Medulla oblongata (tissue), 1 donor: ENCODE measurements at regions not wholly inside any gene's neighbourhood (a gene's known extent, or its start where the extent isn't known, plus 50 kb on each side); places are given as distances from the start of the nearest gene placed in this dataset.
"Not testable (repeated sequence)": the region's sequence is repeated elsewhere in the genome, so short reads cannot be mapped to it uniquely, and the experiment has no call there.

Experiments
- DNase-seq: peaks from one replicate; pipeline ENCODE4 v3.0.0-alpha.2; 2015; ENCODE audit errors: extremely low spot score

GRCh38 chr3:106072596-106072995, 203.8 kb upstream of the CBLB start:
- not testable (repeated sequence) for DNase-seq

- not testable (repeated sequence) for DNase-seq
Measured at GRCh38 chr3:106073806-106074205, 205.0 kb upstream of the CBLB start.

GRCh38 chr3:106075731-106076130, 206.9 kb upstream of the CBLB start:
- not testable (repeated sequence) for DNase-seq

- no peak for DNase-seq
Measured at GRCh38 chr3:106078635-106079034, 209.8 kb upstream of the CBLB start.

GRCh38 chr3:106082616-106083015, 213.8 kb upstream of the CBLB start:
- no peak for DNase-seq

- no peak for DNase-seq
Measured at GRCh38 chr3:106083207-106083606, 214.4 kb upstream of the CBLB start.

GRCh38 chr3:106083854-106084253, 215.0 kb upstream of the CBLB start:
- DNase-seq = no peak

- no peak for DNase-seq
Measured at GRCh38 chr3:106086038-106086437, 217.2 kb upstream of the CBLB start.

- DNase-seq = no peak
Measured at GRCh38 chr3:106086636-106087035, 217.8 kb upstream of the CBLB start.

- no peak for DNase-seq
Measured at GRCh38 chr3:106088304-106088703, 219.5 kb upstream of the CBLB start.

- DNase-seq = no peak
Measured at GRCh38 chr3:106088899-106089298, 220.1 kb upstream of the CBLB start.

GRCh38 chr3:106089806-106090205, 221.0 kb upstream of the CBLB start:
- no peak for DNase-seq

GRCh38 chr3:106092792-106093191, 224.0 kb upstream of the CBLB start:
- DNase-seq = no peak

- no peak for DNase-seq
Measured at GRCh38 chr3:106093616-106094015, 224.8 kb upstream of the CBLB start.

GRCh38 chr3:106097817-106098435, 229.1 kb upstream of the CBLB start:
- no peak for DNase-seq

GRCh38 chr3:106103383-106103782, 234.6 kb upstream of the CBLB start:
- DNase-seq = no peak

GRCh38 chr3:106104078-106104477, 235.3 kb upstream of the CBLB start:
- DNase-seq = no peak

- no peak for DNase-seq
Measured at GRCh38 chr3:106108925-106109324, 240.1 kb upstream of the CBLB start.

GRCh38 chr3:106112561-106112960, 243.7 kb upstream of the CBLB start:
- DNase-seq = not testable (repeated sequence)

GRCh38 chr3:106113747-106114146, 244.9 kb upstream of the CBLB start:
- DNase-seq = no peak

GRCh38 chr3:106114220-106114619, 245.4 kb upstream of the CBLB start:
- no peak for DNase-seq

- no peak for DNase-seq
Measured at GRCh38 chr3:106114848-106115247, 246.0 kb upstream of the CBLB start.

GRCh38 chr3:106115557-106115956, 246.7 kb upstream of the CBLB start:
- DNase-seq = no peak
